ENCODE measurements at regions not wholly inside any gene's neighbourhood (a gene's known extent, or its start where the extent isn't known, plus 50 kb on each side); places are given as distances from the start of the nearest gene placed in this dataset.
"Not testable (repeated sequence)": the region's sequence is repeated elsewhere in the genome, so short reads cannot be mapped to it uniquely, and the experiment has no call there.

DNA sequence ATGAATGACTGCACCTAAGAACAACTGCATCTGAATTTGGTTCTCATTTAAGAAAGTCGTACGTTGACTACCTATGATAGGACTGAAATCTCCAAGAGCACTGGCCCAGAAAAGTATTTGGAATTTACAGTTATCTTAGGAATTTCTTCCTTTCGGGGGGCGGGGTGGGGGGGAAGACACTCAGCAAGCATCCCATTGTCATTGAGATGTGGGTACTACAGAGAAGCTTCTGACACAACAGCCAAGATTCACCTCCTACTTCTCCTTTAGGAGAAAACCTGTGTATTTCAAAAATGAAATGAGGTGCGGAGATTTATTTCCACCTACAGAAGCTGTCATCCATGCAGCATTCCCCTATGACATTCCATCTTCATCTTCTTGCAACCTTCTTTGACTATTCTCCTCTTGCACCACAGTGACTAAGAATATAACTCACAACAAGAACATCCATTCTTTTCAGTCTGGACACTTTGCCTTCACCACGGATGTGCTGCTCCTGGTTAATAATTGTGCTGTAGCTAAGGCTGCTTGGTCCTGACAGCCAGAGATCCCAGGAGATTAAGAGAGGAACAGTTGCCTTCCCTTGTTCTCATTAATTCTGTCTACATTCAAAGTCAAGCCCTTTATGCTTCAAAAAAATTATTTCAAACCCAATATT lies 98.4 kb upstream of the FRMD4A start:
- no peaks in the 10 kb centered on the region for H3K27me3 ChIP-seq (ENCODE audit: control insufficient read depth in 1 of 2, insufficient read depth in 2 of 2, low read length in 2 of 2)
- H3K9ac ChIP-seq (ENCODE audit: low read length in 2 of 2), result no peak overlapping the region
- H3K4me1 ChIP-seq (ENCODE audit: control insufficient read depth, insufficient read depth, low read length), result no peaks in the 10 kb centered on the region
- H3K27ac ChIP-seq (ENCODE audit: low read length), result no peak overlapping the region
- H3K9me3 ChIP-seq (ENCODE audit: control insufficient read depth in 2 of 2, low read length in 2 of 2), result peaks cover 0 to 2% of the 10 kb centered on the region in 2 donors
- H3K4me3 ChIP-seq (ENCODE audit: low read length in 2 of 2), result no peak overlapping the region
- H3K36me3 ChIP-seq (ENCODE audit: control insufficient read depth in 2 of 2, insufficient read depth in 2 of 2, low read length in 2 of 2), result no peaks in the 10 kb centered on the region

- Histone ChIP-seq H3K4me3 (ENCODE audit: low read length in 2 of 2) (no peak overlapping the region), H3K27me3 (ENCODE audit: control insufficient read depth in 1 of 2, insufficient read depth in 2 of 2, low read length in 2 of 2) (no peaks in the 10 kb centered on the region), H3K27ac (ENCODE audit: low read length) (no peak overlapping the region), H3K4me1 (ENCODE audit: control insufficient read depth, insufficient read depth, low read length) (no peaks in the 10 kb centered on the region), H3K9me3 (ENCODE audit: control insufficient read depth in 2 of 2, low read length in 2 of 2) (peaks cover 0 to 2% of the 10 kb centered on the region in 2 donors), H3K9ac (ENCODE audit: low read length in 2 of 2) (no peak overlapping the region), H3K36me3 (ENCODE audit: control insufficient read depth in 2 of 2, insufficient read depth in 2 of 2, low read length in 2 of 2) (no peaks in the 10 kb centered on the region)
Observed at GRCh38 chr10:14425034-14425433, 94.3 kb upstream of the FRMD4A start.

DNA sequence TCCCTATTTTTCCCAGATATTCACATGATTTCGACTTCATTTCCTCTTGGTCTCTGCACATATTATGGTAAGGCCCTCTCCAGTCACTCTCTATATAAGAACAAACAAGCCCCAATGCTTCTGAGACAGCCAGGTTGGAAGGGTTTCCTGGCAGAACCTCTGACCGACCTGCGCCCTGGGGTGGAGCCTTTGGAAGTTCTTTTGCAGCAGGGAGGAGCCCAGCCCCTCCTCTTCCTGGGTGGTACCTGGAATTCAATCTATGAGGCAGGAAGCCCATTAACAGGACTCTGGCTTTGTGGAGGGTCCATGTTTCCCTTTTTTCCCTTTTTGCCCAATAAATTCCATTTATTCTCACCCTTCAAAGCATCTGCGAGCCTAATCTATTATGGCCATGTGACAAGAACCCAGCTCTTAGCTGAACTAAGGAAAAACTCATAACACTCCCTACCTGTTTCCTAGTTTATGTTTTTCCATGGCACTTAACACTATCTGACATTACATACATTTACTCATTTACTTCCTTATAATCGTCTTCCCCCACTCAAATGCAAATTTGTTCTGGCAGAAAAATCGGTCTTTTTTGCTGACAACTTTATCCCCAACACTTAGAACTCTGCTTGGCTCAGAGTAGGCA lies 92.5 kb upstream of the FRMD4A start:
- Histone ChIP-seq H3K9ac (ENCODE audit: low read length in 2 of 2) (no peak overlapping the region), H3K36me3 (ENCODE audit: control insufficient read depth in 2 of 2, insufficient read depth in 2 of 2, low read length in 2 of 2) (no peaks in the 10 kb centered on the region), H3K4me3 (ENCODE audit: low read length in 2 of 2) (no peak overlapping the region), H3K9me3 (ENCODE audit: control insufficient read depth in 2 of 2, low read length in 2 of 2) (peaks cover 0 to 2% of the 10 kb centered on the region in 2 donors), H3K27ac (ENCODE audit: low read length) (no peak overlapping the region), H3K27me3 (ENCODE audit: control insufficient read depth in 1 of 2, insufficient read depth in 2 of 2, low read length in 2 of 2) (no peaks in the 10 kb centered on the region), H3K4me1 (ENCODE audit: control insufficient read depth, insufficient read depth, low read length) (no peaks in the 10 kb centered on the region)

GRCh38 chr10:14422431-14422830 lies 91.7 kb upstream of the FRMD4A start:
- Histone ChIP-seq H3K36me3 (ENCODE audit: control insufficient read depth in 2 of 2, insufficient read depth in 2 of 2, low read length in 2 of 2) (no peaks in the 10 kb centered on the region), H3K4me3 (ENCODE audit: low read length in 2 of 2) (no peak overlapping the region), H3K9ac (ENCODE audit: low read length in 2 of 2) (no peak overlapping the region), H3K9me3 (ENCODE audit: control insufficient read depth in 2 of 2, low read length in 2 of 2) (peaks cover 0 to 2% of the 10 kb centered on the region in 2 donors), H3K27ac (ENCODE audit: low read length) (no peak overlapping the region), H3K27me3 (ENCODE audit: control insufficient read depth in 1 of 2, insufficient read depth in 2 of 2, low read length in 2 of 2) (no peaks in the 10 kb centered on the region), H3K4me1 (ENCODE audit: control insufficient read depth, insufficient read depth, low read length) (no peaks in the 10 kb centered on the region)

DNA sequence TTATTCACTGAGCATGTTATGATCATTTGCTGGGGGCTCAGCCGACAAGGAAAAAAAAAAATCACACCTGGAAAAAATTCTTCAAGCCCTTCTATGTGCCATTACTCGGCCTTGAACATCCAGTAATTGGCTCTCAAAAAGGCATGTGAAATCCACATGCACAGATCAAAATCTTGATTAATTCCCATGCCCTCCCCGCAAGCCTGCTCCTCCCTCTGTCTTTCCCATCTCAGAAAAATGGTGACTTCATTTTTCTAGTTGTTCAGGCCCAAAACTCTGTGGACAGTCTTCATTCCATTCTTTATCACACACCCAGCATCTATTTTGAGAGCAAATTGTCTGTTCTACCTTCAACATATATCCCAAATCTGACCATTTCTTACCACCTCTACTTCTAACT lies 91.2 kb upstream of the FRMD4A start:
- Histone ChIP-seq H3K27me3 (ENCODE audit: control insufficient read depth in 1 of 2, insufficient read depth in 2 of 2, low read length in 2 of 2) (no peaks in the 10 kb centered on the region), H3K9me3 (ENCODE audit: control insufficient read depth in 2 of 2, low read length in 2 of 2) (no peaks in the 10 kb centered on the region), H3K27ac (ENCODE audit: low read length) (no peak overlapping the region), H3K4me3 (ENCODE audit: low read length in 2 of 2) (no peak overlapping the region), H3K36me3 (ENCODE audit: control insufficient read depth in 2 of 2, insufficient read depth in 2 of 2, low read length in 2 of 2) (no peaks in the 10 kb centered on the region), H3K9ac (ENCODE audit: low read length in 2 of 2) (no peak overlapping the region), H3K4me1 (ENCODE audit: control insufficient read depth, insufficient read depth, low read length) (no peaks in the 10 kb centered on the region)

GRCh38 chr10:14417336-14417735 lies 86.6 kb upstream of the FRMD4A start:
- H3K27ac ChIP-seq (ENCODE audit: low read length); H3K4me1 ChIP-seq (ENCODE audit: control insufficient read depth, insufficient read depth, low read length); H3K27me3 ChIP-seq (ENCODE audit: control insufficient read depth in 1 of 2, insufficient read depth in 2 of 2, low read length in 2 of 2); H3K36me3 ChIP-seq (ENCODE audit: control insufficient read depth in 2 of 2, insufficient read depth in 2 of 2, low read length in 2 of 2); H3K9ac ChIP-seq (ENCODE audit: low read length in 2 of 2); H3K4me3 ChIP-seq (ENCODE audit: low read length in 2 of 2); H3K9me3 ChIP-seq (ENCODE audit: control insufficient read depth in 2 of 2, low read length in 2 of 2): not testable (repeated sequence)

GRCh38 chr10:14416308-14416700 lies 85.6 kb upstream of the FRMD4A start:
- Histone ChIP-seq H3K27me3 (ENCODE audit: control insufficient read depth in 1 of 2, insufficient read depth in 2 of 2, low read length in 2 of 2) (no peaks in the 10 kb centered on the region), H3K36me3 (ENCODE audit: control insufficient read depth in 2 of 2, insufficient read depth in 2 of 2, low read length in 2 of 2) (no peaks in the 10 kb centered on the region), H3K9me3 (ENCODE audit: control insufficient read depth in 2 of 2, low read length in 2 of 2) (no peaks in the 10 kb centered on the region), H3K27ac (ENCODE audit: low read length) (no peak overlapping the region), H3K9ac (ENCODE audit: low read length in 2 of 2) (no peak overlapping the region), H3K4me1 (ENCODE audit: control insufficient read depth, insufficient read depth, low read length) (no peaks in the 10 kb centered on the region), H3K4me3 (ENCODE audit: low read length in 2 of 2) (no peak overlapping the region)

DNA sequence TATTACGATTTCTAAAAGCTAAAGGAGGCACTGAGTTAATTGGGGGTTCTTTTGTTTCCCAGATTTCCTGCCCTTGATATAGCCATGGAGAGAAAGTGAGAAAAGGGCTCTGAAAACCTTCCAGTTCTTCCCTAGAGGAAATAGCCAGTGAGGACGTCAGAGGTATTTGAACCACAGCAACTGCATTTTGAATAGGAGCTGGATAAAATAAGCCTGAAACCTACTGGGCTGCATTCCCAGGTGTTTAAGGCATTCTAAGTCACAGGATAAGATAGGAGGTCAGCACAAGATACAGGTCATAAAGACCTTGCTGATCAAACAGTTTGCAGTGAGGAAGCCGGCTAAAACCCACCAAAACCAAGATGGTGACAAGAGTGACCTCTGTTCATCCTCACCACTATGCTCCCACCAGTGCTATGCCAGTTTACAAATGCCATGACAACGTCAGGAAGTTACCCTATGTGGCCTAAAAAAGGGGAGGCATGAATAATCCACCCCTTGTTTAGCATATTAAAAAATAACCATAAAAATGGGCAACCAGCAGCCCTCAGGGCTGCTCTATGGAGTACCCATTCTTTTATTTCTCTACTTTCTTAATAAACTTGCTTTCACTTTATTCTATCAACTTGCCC lies 85.1 kb upstream of the FRMD4A start:
- Histone ChIP-seq H3K36me3 (ENCODE audit: control insufficient read depth in 2 of 2, insufficient read depth in 2 of 2, low read length in 2 of 2) (no peaks in the 10 kb centered on the region), H3K4me1 (ENCODE audit: control insufficient read depth, insufficient read depth, low read length) (no peaks in the 10 kb centered on the region), H3K27me3 (ENCODE audit: control insufficient read depth in 1 of 2, insufficient read depth in 2 of 2, low read length in 2 of 2) (no peaks in the 10 kb centered on the region), H3K4me3 (ENCODE audit: low read length in 2 of 2) (no peak overlapping the region), H3K27ac (ENCODE audit: low read length) (no peak overlapping the region), H3K9me3 (ENCODE audit: control insufficient read depth in 2 of 2, low read length in 2 of 2) (no peaks in the 10 kb centered on the region), H3K9ac (ENCODE audit: low read length in 2 of 2) (no peak overlapping the region)

- no peak overlapping the region for H3K9ac ChIP-seq (ENCODE audit: low read length in 2 of 2)
- no peaks in the 10 kb centered on the region for H3K36me3 ChIP-seq (ENCODE audit: control insufficient read depth in 2 of 2, insufficient read depth in 2 of 2, low read length in 2 of 2)
- no peaks in the 10 kb centered on the region for H3K27me3 ChIP-seq (ENCODE audit: control insufficient read depth in 1 of 2, insufficient read depth in 2 of 2, low read length in 2 of 2)
Observed at GRCh38 chr10:14414901-14415300, 84.2 kb upstream of the FRMD4A start.

GRCh38 chr10:14413523-14413922 lies 82.8 kb upstream of the FRMD4A start:
- H3K36me3 ChIP-seq (ENCODE audit: control insufficient read depth in 2 of 2, insufficient read depth in 2 of 2, low read length in 2 of 2), result no peaks in the 10 kb centered on the region
- no peaks in the 10 kb centered on the region for H3K4me1 ChIP-seq (ENCODE audit: control insufficient read depth, insufficient read depth, low read length)
- no peak overlapping the region for H3K4me3 ChIP-seq (ENCODE audit: low read length in 2 of 2)
- no peak overlapping the region for H3K27ac ChIP-seq (ENCODE audit: low read length)
- H3K27me3 ChIP-seq (ENCODE audit: control insufficient read depth in 1 of 2, insufficient read depth in 2 of 2, low read length in 2 of 2), result peaks cover 0 to 1% of the 10 kb centered on the region in 2 donors
- H3K9me3 ChIP-seq (ENCODE audit: control insufficient read depth in 2 of 2, low read length in 2 of 2), result no peaks in the 10 kb centered on the region
- H3K9ac ChIP-seq (ENCODE audit: low read length in 2 of 2), result no peak overlapping the region

More at GRCh38 chr10:14414901-14415300, 84.2 kb upstream of the FRMD4A start:
- no peaks in the 10 kb centered on the region for H3K9me3 ChIP-seq (ENCODE audit: control insufficient read depth in 2 of 2, low read length in 2 of 2)
- H3K27ac ChIP-seq (ENCODE audit: low read length), result no peak overlapping the region
- H3K4me1 ChIP-seq (ENCODE audit: control insufficient read depth, insufficient read depth, low read length), result no peaks in the 10 kb centered on the region
- H3K4me3 ChIP-seq (ENCODE audit: low read length in 2 of 2), result no peak overlapping the region

DNA sequence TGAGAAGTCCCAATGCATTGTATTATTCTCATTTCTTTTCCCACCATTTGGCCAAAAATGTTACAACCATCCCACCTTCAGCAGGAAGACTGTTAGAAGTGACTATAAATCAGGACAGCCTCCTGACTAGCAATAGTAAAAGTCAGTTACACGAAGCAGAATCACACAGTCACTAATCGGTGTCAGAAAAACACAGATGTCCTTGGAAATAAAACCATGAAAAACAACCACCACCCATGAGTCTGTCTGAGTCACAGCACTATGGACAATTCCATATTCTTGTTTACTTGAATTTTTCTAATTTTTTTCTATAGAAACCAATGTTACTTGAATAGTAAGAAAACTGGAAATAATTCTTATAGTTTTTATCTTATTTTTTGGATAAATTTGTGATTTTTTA lies 81.9 kb upstream of the FRMD4A start:
- Histone ChIP-seq H3K9me3 (ENCODE audit: control insufficient read depth in 2 of 2, low read length in 2 of 2) (no peaks in the 10 kb centered on the region), H3K27ac (ENCODE audit: low read length) (no peak overlapping the region), H3K9ac (ENCODE audit: low read length in 2 of 2) (no peak overlapping the region), H3K4me1 (ENCODE audit: control insufficient read depth, insufficient read depth, low read length) (no peaks in the 10 kb centered on the region), H3K36me3 (ENCODE audit: control insufficient read depth in 2 of 2, insufficient read depth in 2 of 2, low read length in 2 of 2) (no peaks in the 10 kb centered on the region), H3K27me3 (ENCODE audit: control insufficient read depth in 1 of 2, insufficient read depth in 2 of 2, low read length in 2 of 2) (peaks cover 0 to 2% of the 10 kb centered on the region in 2 donors), H3K4me3 (ENCODE audit: low read length in 2 of 2) (no peak overlapping the region)
